ENCODE measurements at regions not wholly inside any gene's neighbourhood (a gene's known extent, or its start where the extent isn't known, plus 50 kb on each side); places are given as distances from the start of the nearest gene placed in this dataset.

DNA sequence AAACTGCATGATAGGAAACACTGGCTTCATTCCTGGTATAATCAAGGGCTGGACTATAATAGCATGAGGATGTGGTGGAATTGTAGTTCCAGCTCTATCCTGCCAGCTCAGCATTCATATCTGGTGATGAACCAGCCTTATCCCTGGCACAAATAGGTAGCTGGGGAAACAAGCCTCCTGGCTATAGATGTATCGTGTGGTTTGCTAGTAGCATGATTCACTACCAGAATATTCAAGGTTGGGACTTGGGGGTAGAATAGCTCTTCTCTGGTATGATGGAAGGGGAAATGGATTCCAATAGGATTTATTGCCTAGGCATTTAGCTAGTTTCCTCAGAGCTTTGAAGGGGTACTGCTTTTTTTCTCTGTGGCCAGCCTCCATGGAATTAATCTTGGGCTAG lies 532.8 kb downstream of the FBXO15 start:
- TF ChIP-seq, protein P1, sequence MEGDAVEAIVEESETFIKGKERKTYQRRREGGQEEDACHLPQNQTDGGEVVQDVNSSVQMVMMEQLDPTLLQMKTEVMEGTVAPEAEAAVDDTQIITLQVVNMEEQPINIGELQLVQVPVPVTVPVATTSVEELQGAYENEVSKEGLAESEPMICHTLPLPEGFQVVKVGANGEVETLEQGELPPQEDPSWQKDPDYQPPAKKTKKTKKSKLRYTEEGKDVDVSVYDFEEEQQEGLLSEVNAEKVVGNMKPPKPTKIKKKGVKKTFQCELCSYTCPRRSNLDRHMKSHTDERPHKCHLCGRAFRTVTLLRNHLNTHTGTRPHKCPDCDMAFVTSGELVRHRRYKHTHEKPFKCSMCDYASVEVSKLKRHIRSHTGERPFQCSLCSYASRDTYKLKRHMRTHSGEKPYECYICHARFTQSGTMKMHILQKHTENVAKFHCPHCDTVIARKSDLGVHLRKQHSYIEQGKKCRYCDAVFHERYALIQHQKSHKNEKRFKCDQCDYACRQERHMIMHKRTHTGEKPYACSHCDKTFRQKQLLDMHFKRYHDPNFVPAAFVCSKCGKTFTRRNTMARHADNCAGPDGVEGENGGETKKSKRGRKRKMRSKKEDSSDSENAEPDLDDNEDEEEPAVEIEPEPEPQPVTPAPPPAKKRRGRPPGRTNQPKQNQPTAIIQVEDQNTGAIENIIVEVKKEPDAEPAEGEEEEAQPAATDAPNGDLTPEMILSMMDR (IDR thresholded peaks at IDR 0.05): no peak
- no peak for TF ChIP-seq POLR2A (IDR thresholded peaks at IDR 0.05)

Measured in transverse colon (tissue), 3 donors.